Activated CD4-positive, alpha-beta T cell treated with anti-CD3 and anti-CD28 coated beads, Interleukin-2, Interleukin-6, amounts not matched to agents 100 ng/mL and 50 ng/mL, durations not matched to agents 16 hours and 8 hours (primary cell): ENCODE measurements at regions not wholly inside any gene's neighbourhood (a gene's known extent, or its start where the extent isn't known, plus 50 kb on each side); places are given as distances from the start of the nearest gene placed in this dataset.

Source experiments
- DNase-seq: peaks from one replicate; pipeline ENCODE4 v3.0.0-alpha.2; 2020

GRCh38 chr7:49389871-49390479, 383.5 kb upstream of the VWC2 start:
- no peak for DNase-seq

DNA sequence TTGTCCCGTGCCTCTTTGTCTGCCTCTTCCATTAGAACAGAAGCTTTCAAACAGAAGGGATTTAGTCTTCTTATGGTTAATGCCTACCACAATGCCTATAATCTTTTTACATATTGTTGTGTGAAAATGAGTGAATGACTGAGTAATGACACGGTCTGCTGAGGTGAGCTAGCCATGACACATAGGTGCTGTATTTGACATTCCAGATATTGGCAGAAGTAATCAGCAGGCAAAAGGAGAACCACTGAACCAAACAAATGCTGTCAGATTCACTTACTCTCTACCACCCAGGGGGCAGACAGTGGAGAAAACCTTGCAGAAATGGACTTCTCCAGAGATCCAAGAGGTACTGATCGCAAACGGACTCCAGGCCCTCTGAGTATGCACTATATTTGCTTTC, 377.2 kb upstream of the VWC2 start:
- no peak for DNase-seq

- DNase-seq = no peak
These were observed 375.7 kb upstream of the VWC2 start for GRCh38 chr7:49397750-49398149.

DNA sequence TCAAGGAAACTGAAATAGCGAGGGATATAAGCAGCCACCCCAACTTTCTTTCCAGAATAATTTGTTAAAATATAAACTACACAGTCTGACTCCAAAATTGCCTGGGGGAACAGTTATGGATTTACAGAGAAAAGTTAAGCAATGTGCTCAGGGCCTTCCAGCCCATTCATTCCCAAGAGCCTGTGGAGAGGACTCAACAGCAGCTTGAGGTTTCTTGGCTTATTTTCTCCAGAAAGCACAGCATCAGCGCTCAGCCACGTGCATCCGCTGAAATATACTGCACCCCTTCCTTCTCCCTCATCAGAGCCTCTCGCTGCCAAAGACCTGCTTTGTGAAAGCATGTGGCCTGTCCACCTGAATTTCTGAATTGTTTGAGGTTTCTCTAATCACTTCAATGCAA, 375.2 kb upstream of the VWC2 start:
- DNase-seq = no peak

- no peak for DNase-seq
These were observed 374.7 kb upstream of the VWC2 start for GRCh38 chr7:49398746-49399145.

GRCh38 chr7:49400891-49401550, 372.4 kb upstream of the VWC2 start:
- no peak for DNase-seq

DNA sequence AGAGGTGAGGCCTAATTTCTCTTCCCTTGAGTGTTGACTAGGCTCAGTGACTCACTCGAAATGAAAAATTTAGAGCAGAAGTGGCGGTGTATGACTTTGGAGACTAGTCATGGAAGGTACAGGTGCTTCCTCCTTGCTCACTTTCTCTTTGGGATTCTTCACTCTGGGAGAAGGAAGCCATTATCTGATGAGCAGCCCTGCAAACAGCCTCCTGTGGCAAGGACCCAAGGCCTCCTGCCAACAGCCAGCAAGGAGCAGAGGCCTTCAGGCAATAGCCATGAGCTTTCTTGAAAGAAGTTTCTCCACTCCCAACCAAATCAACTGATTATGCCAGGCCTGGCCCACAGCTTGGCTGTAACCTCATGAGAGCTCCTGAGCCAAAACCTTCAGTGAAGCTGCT, 369.6 kb upstream of the VWC2 start:
- no peak for DNase-seq

- no peak for DNase-seq
These were observed 366.2 kb upstream of the VWC2 start for GRCh38 chr7:49407205-49407604.

DNA sequence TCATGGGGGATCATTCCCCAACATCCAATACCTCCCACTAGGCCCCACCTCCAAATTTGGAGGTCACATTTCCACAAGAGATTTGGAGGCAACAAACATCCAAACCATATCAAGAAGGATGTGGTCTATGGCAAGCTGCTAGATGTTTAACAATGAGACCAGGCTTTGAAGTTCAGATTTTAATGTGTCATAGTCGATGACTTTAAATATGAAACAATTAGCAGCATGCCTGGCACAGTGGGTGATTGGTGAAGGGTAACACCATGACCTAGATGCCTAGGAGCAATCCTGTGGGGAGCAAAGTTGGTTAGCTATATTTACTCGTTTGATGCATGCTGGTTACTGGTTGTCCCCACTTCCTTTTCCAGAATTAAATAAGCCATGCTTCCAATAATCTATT, 356.4 kb upstream of the VWC2 start:
- DNase-seq = no peak

- no peak for DNase-seq
These were observed 354.5 kb upstream of the VWC2 start for GRCh38 chr7:49418963-49419362.

DNA sequence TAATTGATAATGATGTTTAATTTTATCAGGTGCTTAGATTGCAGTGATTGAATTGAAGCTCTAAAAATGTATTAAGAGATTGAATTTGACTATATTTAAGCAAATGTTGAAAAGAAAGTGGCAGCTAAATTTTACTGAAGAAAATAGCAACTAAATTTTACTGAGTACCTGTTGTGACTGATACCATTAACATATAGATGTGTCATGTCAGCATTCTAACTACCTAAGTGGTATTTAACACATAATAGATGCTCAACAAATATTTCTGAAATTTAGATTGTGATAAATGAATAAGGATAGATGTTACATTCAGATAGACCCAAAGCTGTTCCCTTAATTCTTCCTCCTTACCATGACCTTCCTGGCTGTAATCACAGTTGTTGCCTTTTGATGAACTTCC, 350.9 kb upstream of the VWC2 start:
- no peak for DNase-seq

- DNase-seq = no peak
These were observed 349.3 kb upstream of the VWC2 start for GRCh38 chr7:49424109-49424508.

GRCh38 chr7:49425277-49425818, 348.1 kb upstream of the VWC2 start:
- no peak for DNase-seq

DNA sequence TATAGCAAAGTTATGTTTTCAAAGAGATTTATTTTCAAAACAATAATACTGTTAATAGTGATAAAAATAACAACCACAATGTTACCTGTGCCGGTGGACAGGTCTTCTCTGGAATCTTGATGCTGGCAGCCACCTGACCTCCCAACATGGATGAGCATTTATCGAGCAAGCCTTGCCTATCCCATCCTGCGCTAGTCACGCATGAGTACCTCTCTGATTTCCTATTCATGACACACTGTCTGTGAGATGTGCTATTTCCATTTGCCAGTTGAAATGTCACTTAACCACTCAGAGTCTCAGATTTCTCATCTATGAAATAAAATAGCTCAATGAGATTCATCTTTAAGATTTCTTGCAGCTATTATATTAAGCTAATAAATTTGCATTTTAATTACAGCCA, 341.2 kb upstream of the VWC2 start:
- DNase-seq = no peak

- no peak for DNase-seq
These were observed 339.6 kb upstream of the VWC2 start for GRCh38 chr7:49433794-49434193.

DNA sequence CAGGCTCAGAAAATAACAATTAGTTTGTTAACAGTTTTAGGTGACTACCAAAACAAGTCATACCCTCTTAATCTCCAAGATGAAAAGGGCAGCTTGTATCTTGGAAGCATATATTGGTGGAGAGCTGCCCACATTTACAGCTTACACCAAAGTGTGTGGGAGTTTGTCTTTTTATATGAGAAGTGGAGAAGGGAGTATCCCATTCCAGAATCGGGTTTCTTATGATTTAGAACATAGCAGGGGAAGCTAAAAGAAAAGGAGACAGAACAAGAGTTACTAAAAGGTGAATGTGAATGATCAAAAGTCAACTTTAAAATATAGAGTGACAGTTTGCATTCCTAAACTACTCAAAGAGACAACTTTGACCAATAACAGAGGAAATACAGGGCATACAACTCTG, 338.6 kb upstream of the VWC2 start:
- no peak for DNase-seq

GRCh38 chr7:49438281-49438680, 335.2 kb upstream of the VWC2 start:
- no peak for DNase-seq

GRCh38 chr7:49443515-49443914, 329.9 kb upstream of the VWC2 start:
- DNase-seq = no peak

DNA sequence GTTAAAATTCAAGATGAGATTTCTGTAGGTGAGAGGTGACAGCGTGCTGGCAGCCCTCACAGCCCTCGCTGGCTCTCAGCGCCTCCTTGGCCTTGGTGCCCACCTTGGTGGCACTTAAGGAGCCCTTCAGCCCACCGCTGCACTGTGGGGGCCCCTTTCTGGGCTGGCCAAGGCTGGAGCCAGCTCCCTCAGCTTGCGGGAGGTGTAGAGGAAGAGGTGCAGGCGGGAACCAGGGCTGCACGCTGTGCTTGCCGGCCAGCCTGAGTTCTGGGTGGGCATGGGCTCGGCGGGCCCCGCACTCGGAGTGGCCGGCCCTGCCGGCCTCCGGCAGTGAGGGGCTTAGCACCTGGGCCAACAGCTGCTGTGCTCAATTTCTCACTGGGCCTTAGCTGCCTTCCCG, 320.0 kb upstream of the VWC2 start:
- DNase-seq = no peak

GRCh38 chr7:49479441-49479840, 294.0 kb upstream of the VWC2 start:
- DNase-seq = no peak

DNA sequence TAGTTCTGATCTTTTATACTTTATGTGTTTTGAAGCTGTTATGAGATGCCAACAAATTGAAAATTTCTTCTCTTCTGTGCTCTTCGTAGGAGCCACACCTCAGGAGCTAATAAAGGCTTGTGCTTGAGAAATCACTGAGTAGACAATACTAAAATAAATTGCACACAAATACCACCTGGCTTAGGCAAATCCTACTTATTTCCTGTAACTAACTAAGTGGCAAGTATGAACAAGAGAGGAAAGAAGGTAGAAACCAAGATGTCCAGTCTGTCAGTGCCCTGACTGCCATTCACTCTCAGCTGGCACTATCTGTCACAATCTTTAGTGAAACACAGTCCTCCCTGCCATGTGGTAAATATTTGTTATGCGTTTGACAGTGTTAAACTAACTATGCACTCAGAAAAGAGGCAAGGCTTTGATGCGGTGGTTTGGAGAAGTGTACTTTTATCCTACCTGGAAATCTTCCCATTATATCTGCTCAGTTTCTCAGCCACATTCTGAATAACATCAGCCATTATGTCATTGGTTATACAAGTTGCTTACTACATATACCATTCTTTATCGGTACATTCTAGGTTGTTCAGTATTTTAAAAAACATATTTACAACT, 293.4 kb upstream of the VWC2 start:
- DNase-seq = no peak

DNA sequence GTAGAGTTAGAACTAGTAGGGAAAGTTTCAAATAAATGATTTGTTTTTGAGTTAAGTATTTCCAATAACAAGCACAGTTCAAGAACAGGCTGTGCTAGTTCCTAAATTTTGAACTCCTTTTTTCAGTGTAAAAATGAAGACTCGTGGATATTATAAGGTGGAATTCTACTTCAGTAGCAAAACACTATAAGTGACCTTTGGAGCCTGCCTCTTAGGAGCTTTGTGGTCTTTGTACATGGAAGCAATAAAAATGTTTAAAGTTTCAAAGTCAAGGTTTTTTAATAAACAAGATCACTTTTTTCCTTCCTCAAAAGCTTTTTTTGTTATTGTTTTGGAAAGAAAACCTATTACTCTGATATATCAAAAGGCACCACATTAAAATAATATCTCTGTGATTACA, 292.4 kb upstream of the VWC2 start:
- DNase-seq = no peak

GRCh38 chr7:49483142-49483541, 290.3 kb upstream of the VWC2 start:
- peak; percentile 0 for DNase-seq
